Stomach (tissue), 8 donors: ENCODE measurements at regions not wholly inside any gene's neighbourhood (a gene's known extent, or its start where the extent isn't known, plus 50 kb on each side); places are given as distances from the start of the nearest gene placed in this dataset.
A peak's percentile ranks its signal among the peaks of the same experiment; 100 is the strongest.
"Not testable (repeated sequence)": the region's sequence is repeated elsewhere in the genome, so short reads cannot be mapped to it uniquely, and the experiment has no call there.

Source experiments
- DNase-seq, 2 donors: peaks; one replicate each; pipeline versions ENCODE4 v3.0.0 to v3.0.0-alpha.2; 2013 to 2019
- H3K27ac ChIP-seq, 5 donors: fragments of 200-600 bp in 4 of 5; sonication (generic) in 4 of 5; one replicate each; pipeline ENCODE4 v1.5.1; 2013 to 2019; ENCODE audit warnings: mild to moderate bottlenecking in 1 of 5, moderate library complexity in 1 of 5
- H3K27me3 ChIP-seq, 3 donors: fragments of 200-600 bp; sonication (generic); one replicate each; pipeline ENCODE4 v1.5.1; 2017 to 2019; ENCODE audit warnings: mixed run types in 1 of 3
- H3K36me3 ChIP-seq, 4 donors: fragments of 200-600 bp; sonication (generic); 1 replicate in 3 of 4; 2 replicates in 1 of 4; pipeline ENCODE4 v1.5.1; 2016 to 2019
- H3K4me1 ChIP-seq, 4 donors: fragments of 200-600 bp; sonication (generic); one replicate each; pipeline ENCODE4 v1.5.1; 2016 to 2019
- H3K4me3 ChIP-seq, 4 donors: fragments of 200-600 bp; sonication (generic) in 3 of 4; one replicate each; pipeline ENCODE4 v1.5.1; 2016 to 2019; ENCODE audit warnings: mild to moderate bottlenecking in 1 of 4
- H3K9me3 ChIP-seq, 4 donors: fragments of 200-600 bp; sonication (generic); one replicate each; pipeline ENCODE4 v1.5.1; 2016 to 2019
- EP300 ChIP-seq: sonication (generic); formaldehyde crosslinking; IDR thresholded peaks from one replicate; pipeline ENCODE4 v1.6.1; 2017; ENCODE audit warnings: antibody characterized with exemption
- POLR2A ChIP-seq, 4 donors: fragments of 450-650 bp; IDR thresholded peaks; one replicate each; pipeline ENCODE4 v1.6.1; 2016; ENCODE audit warnings: antibody characterized with exemption in 4 of 4, control low read depth in 2 of 4, mild to moderate bottlenecking in 1 of 4, moderate library complexity in 1 of 4
- POLR2AphosphoS5 ChIP-seq, 3 donors: sonication (generic); formaldehyde crosslinking; IDR thresholded peaks; one replicate each; pipeline ENCODE4 v1.6.1; 2016; ENCODE audit warnings: antibody characterized with exemption in 3 of 3
- WGBS, 5 donors: extraction: QIAGEN DNeasy Blood & Tissue Kit in 3 of 5; methylation state at CpG; one replicate each; pipeline versions ENCODE4 v1.1.5 to v1.1.7; 2013 to 2018; 5-methylcytosine and 5-hydroxymethylcytosine counted together
- intact Hi-C: fragments of 100-400 bp; cut with DNase I; formaldehyde crosslinking; loops from one replicate; pipeline ENCODE4 v1.15.1; 2023; ENCODE audit warnings: low total_unique reads
- TF ChIP-seq, protein P1 (sequence below), 7 experiments: fragments of 450-650 bp in 4 of 7; fragments of 200-600 bp in 3 of 7; sonication (generic) in 3 of 7; IDR thresholded peaks; one replicate each; pipeline ENCODE4 v1.5.1; 2016 to 2019; ENCODE audit warnings: antibody characterized with exemption in 7 of 7, control low read depth in 2 of 7, mild to moderate bottlenecking in 1 of 7
- donor health status: healthy with polysubstance abuse.
- donor health status: Bipolar disorder and iron deficiency.
- donor health status: healthy.

DNA sequence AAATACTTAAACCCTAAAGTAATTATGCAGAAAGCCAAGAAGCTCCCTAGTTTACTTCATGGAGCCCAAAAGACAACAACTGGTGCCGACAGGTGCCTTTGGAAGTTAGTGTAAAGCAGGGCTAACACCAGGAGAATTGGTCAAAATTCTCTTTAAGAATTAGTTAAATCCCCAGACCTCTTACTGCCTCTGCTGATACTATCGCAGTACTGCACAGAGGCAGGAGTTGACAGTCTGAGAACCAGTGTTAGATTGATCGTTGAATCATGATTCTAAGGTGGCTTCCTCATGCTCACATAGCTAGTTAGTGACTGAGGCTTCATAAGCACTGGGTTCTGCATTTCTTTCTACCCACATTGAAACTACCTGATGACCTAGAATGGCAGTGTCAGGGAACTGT is 445.0 kb downstream of the XIRP2 start:
- no peak overlapping the region for H3K27ac ChIP-seq
- WGBS, 5 donors = 51 to 69% (median 57%) methylated on average over 3 of the region's 3 CpGs

DNA sequence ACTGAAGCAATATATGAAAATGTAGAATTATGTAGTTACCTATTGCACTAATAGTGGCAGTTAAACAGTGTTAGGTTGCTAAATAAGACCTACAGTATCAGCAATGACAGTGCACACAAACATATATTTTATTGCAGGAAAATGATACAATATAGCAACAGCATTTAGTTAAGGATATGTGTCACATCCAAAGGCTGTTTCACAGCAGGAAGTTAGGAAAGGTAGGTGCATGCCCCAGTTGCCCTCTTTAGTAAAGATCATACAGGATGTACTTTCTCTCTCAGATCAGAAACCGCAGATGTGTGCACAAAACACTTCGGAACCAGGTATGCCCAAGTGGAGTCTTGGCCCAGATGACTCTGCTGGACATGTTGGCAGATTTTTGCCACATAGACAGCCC is 444.1 kb downstream of the XIRP2 start:
- TF ChIP-seq EP300 (no peak), POLR2AphosphoS5 (IDR thresholded peaks at IDR 0.05) (no peak), POLR2A (IDR thresholded peaks at IDR 0.05) (no peak)
- TF ChIP-seq, protein P1, sequence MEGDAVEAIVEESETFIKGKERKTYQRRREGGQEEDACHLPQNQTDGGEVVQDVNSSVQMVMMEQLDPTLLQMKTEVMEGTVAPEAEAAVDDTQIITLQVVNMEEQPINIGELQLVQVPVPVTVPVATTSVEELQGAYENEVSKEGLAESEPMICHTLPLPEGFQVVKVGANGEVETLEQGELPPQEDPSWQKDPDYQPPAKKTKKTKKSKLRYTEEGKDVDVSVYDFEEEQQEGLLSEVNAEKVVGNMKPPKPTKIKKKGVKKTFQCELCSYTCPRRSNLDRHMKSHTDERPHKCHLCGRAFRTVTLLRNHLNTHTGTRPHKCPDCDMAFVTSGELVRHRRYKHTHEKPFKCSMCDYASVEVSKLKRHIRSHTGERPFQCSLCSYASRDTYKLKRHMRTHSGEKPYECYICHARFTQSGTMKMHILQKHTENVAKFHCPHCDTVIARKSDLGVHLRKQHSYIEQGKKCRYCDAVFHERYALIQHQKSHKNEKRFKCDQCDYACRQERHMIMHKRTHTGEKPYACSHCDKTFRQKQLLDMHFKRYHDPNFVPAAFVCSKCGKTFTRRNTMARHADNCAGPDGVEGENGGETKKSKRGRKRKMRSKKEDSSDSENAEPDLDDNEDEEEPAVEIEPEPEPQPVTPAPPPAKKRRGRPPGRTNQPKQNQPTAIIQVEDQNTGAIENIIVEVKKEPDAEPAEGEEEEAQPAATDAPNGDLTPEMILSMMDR (IDR thresholded peaks at IDR 0.05) = no peak
- DNase-seq = no peak
- Histone ChIP-seq H3K27ac (no peak overlapping the region), H3K4me3 (no peak overlapping the region), H3K9me3 (peaks cover 0 to 5% (median 0%) of the 10 kb centered on the region in 4 donors), H3K27me3 (no peaks in the 10 kb centered on the region), H3K36me3 (no peaks in the 10 kb centered on the region), H3K4me1 (no peaks in the 10 kb centered on the region)
- WGBS, 5 donors = 59 to 71% (median 69%) methylated on average over 2 of the region's 2 CpGs
- intact Hi-C loops = no loop called here

More for the DNA sequence above, 445.0 kb downstream of the XIRP2 start:
- Histone ChIP-seq H3K9me3 (peaks cover 0 to 5% (median 0%) of the 10 kb centered on the region in 4 donors), H3K4me1 (no peaks in the 10 kb centered on the region), H3K36me3 (no peaks in the 10 kb centered on the region), H3K27me3 (no peaks in the 10 kb centered on the region), H3K4me3 (no peak overlapping the region)
- DNase-seq = no peak
- intact Hi-C loops = no loop called here
- TF ChIP-seq EP300 = no peak
- TF ChIP-seq POLR2A (IDR thresholded peaks at IDR 0.05) = no peak
- TF ChIP-seq POLR2AphosphoS5 (IDR thresholded peaks at IDR 0.05) = no peak
- TF ChIP-seq, protein P1 (IDR thresholded peaks at IDR 0.05) = no peak

DNA sequence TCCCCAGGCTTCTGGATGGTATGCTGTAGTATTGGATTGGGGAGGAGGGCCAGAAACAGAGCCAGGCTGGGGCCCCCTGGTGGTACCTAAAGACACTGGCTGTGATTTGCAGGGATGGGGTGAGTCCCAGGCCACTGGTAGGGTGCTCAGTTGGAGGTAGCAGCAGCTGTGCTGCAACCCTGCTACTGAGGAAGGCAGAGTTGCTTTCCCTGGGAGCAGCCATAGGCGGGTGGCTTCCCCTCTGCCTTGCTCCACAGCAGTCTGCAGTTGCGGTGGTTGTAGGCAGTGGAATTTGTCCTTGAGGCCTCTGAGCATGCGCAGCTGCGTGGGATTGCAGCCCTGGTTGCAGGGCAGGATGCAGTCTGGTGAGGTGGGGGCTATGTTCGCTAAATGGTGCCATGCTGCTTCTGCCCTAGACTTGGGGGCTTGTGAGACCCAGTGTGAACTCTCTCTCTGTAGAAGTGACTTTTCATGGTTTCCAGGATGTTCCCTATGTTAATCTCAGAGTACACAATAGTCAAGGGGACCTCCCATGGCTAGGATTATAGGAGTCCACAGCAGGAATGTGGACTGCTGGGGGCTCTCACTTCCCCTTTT is 443.5 kb downstream of the XIRP2 start:
- Histone ChIP-seq H3K4me1 (no peaks in the 10 kb centered on the region), H3K36me3 (no peaks in the 10 kb centered on the region), H3K9me3 (peaks cover 0 to 5% (median 0%) of the 10 kb centered on the region in 4 donors), H3K27ac (no peak overlapping the region), H3K27me3 (no peaks in the 10 kb centered on the region), H3K4me3 (no peak overlapping the region)
- TF ChIP-seq, protein P1 (IDR thresholded peaks at IDR 0.05) = no peak
- TF ChIP-seq POLR2A (IDR thresholded peaks at IDR 0.05) = no peak
- TF ChIP-seq EP300 = no peak
- TF ChIP-seq POLR2AphosphoS5 (IDR thresholded peaks at IDR 0.05) = no peak
- DNase-seq = peak in 1 of 2 donors; percentile 3
- intact Hi-C loops = no loop called here
- WGBS, 5 donors = 51 to 80% (median 56%) methylated on average over 3 to 5 of the region's 5 CpGs

DNA sequence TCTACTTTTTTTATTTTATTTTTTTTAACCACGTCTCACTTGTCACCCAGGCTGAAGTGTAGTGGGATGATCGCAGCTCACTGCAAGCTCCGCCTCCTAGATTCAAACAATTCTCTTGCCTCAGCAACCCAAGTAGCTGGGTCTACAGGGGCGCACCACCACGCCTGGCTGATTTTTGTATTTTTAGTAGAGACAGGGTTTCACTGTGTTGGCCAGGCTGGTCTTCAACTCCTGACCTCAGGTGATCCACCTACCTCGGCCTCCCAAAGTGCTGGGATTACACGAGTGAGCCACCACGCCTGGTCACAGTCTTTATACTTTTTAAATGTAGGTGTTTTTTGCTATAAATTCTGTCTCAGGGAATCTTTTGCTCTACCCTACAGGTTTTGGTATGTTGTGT is 440.5 kb downstream of the XIRP2 start:
- H3K4me1 ChIP-seq, H3K9me3 ChIP-seq, intact Hi-C loops, H3K27me3 ChIP-seq, H3K36me3 ChIP-seq, H3K27ac ChIP-seq, H3K4me3 ChIP-seq, DNase-seq: not testable (repeated sequence)
- 93 to 96% (median 94%) methylated on average over 8 of the region's 8 CpGs for WGBS, 5 donors

DNA sequence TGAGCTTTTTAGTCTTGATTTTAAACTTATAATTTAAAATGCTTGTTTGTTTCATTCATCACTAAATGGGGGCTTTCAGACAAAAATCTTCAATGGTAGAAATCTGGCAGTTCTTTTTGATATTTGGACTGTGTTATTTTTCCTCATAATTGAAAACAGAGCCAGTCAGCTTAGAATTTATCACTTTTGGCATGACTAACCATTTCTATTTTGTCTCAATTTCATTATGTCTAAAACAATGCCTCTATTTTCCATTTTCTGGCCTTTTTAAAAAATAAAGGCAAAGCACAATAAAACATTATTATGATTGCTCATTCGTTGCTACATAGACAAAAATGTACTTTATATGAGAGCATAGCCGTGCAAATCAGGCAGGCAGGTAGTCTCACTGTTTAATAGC is 434.5 kb downstream of the XIRP2 start:
- no peaks in the 10 kb centered on the region for H3K36me3 ChIP-seq
- intact Hi-C loops = no loop called here
- H3K4me1 ChIP-seq = no peaks in the 10 kb centered on the region
- no peak for DNase-seq
- H3K4me3 ChIP-seq = no peak overlapping the region
- H3K27ac ChIP-seq = no peak overlapping the region
- H3K9me3 ChIP-seq = peaks cover 0 to 3% (median 2%) of the 10 kb centered on the region in 4 donors
- no peaks in the 10 kb centered on the region for H3K27me3 ChIP-seq
- WGBS, 5 donors = 74 to 95% (median 79%) methylated on average over 2 of the region's 2 CpGs
- TF ChIP-seq EP300 (no peak), POLR2AphosphoS5 (IDR thresholded peaks at IDR 0.05) (no peak), POLR2A (IDR thresholded peaks at IDR 0.05) (no peak)
- TF ChIP-seq, protein P1 (IDR thresholded peaks at IDR 0.05) = no peak
